H9 (cell line): ENCODE measurements at regions not wholly inside any gene's neighbourhood (a gene's known extent, or its start where the extent isn't known, plus 50 kb on each side); places are given as distances from the start of the nearest gene placed in this dataset.

Source experiments
- DNase-seq: peaks from one replicate; pipeline ENCODE4 v3.0.0-alpha.2; 2017
- H2AFZ ChIP-seq: one replicate; pipeline ENCODE4 v1.6.1; 2013; ENCODE audit warnings: mild to moderate bottlenecking, low read length, control low read depth, moderate library complexity
- H2AK5ac ChIP-seq: 2 replicates; pipeline ENCODE4 v1.6.1; 2013; ENCODE audit warnings: low read length, control low read depth, mixed read lengths; ENCODE audit not compliant: insufficient read length
- H2BK120ac ChIP-seq: one replicate; pipeline ENCODE4 v1.6.1; 2013; ENCODE audit warnings: low read depth, mild to moderate bottlenecking, low read length, control low read depth, inconsistent platforms; ENCODE audit not compliant: poor library complexity, severe bottlenecking
- H2BK12ac ChIP-seq: 2 replicates; pipeline ENCODE4 v1.6.1; 2013; ENCODE audit warnings: low read length, control low read depth, mixed read lengths, low read depth; ENCODE audit not compliant: insufficient read length
- H2BK15ac ChIP-seq: 2 replicates; pipeline ENCODE4 v1.6.1; 2013; ENCODE audit warnings: low read depth, low read length, control low read depth
- H2BK20ac ChIP-seq: one replicate; pipeline ENCODE4 v1.6.1; 2013; ENCODE audit warnings: low read depth, mild to moderate bottlenecking, low read length, control low read depth, inconsistent platforms; ENCODE audit not compliant: poor library complexity, severe bottlenecking
- H2BK5ac ChIP-seq: 2 replicates; pipeline ENCODE4 v1.6.1; 2013; ENCODE audit warnings: low read length, control low read depth, mixed read lengths; ENCODE audit not compliant: insufficient read length
- H3K14ac ChIP-seq: 2 replicates; pipeline ENCODE4 v1.6.1; 2013; ENCODE audit warnings: low read length, control low read depth; ENCODE audit not compliant: insufficient read depth
- H3K18ac ChIP-seq: 2 replicates; pipeline ENCODE4 v1.6.1; 2013; ENCODE audit warnings: low read depth, mild to moderate bottlenecking, mixed read lengths, low read length, control low read depth; ENCODE audit not compliant: insufficient read length
- H3K23ac ChIP-seq: 2 replicates; pipeline ENCODE4 v1.6.1; 2013; ENCODE audit warnings: low read length, control low read depth, mixed read lengths, low read depth; ENCODE audit not compliant: insufficient read length
- H3K23me2 ChIP-seq: 2 replicates; pipeline ENCODE4 v1.6.1; 2013; ENCODE audit warnings: low read depth, mild to moderate bottlenecking, mixed read lengths, low read length, control low read depth; ENCODE audit not compliant: insufficient read length, poor library complexity, severe bottlenecking
- H3K27ac ChIP-seq: 2 replicates; pipeline ENCODE4 v1.5.1; 2013; ENCODE audit warnings: low read length, control low read depth, mixed read lengths, low read depth; ENCODE audit not compliant: insufficient read length
- H3K27me3 ChIP-seq: 2 replicates; pipeline ENCODE4 v1.6.1; 2013; ENCODE audit warnings: low read length, control low read depth, inconsistent platforms; ENCODE audit not compliant: insufficient read depth
- H3K4ac ChIP-seq: 2 replicates; pipeline ENCODE4 v1.6.1; 2013; ENCODE audit warnings: low read depth, mild to moderate bottlenecking, control low read depth, inconsistent platforms, low read length, moderate library complexity
- H3K4me1 ChIP-seq: 2 replicates; pipeline ENCODE4 v1.6.1; 2013; ENCODE audit warnings: low read length, control low read depth, inconsistent platforms; ENCODE audit not compliant: insufficient read depth
- H3K4me2 ChIP-seq: 2 replicates; pipeline ENCODE4 v1.6.1; 2013; ENCODE audit warnings: low read length, control low read depth, mixed read lengths; ENCODE audit not compliant: insufficient read length, insufficient read depth
- H3K56ac ChIP-seq: 2 replicates; pipeline ENCODE4 v1.6.1; 2013; ENCODE audit warnings: low read depth, mild to moderate bottlenecking, mixed read lengths, low read length, control low read depth; ENCODE audit not compliant: insufficient read length
- H3K79me1 ChIP-seq: 2 replicates; pipeline ENCODE4 v1.6.1; 2013; ENCODE audit warnings: low read depth, mild to moderate bottlenecking, moderate library complexity, low read length, control low read depth, inconsistent platforms; ENCODE audit not compliant: insufficient read depth, poor library complexity, severe bottlenecking
- H3K79me2 ChIP-seq: 2 replicates; pipeline ENCODE4 v1.6.1; 2013; ENCODE audit warnings: low read length, control low read depth, inconsistent platforms; ENCODE audit not compliant: insufficient read depth
- H3K9ac ChIP-seq: 2 replicates; pipeline ENCODE4 v1.6.1; 2013; ENCODE audit warnings: low read length, control low read depth, mixed read lengths; ENCODE audit not compliant: insufficient read length; ENCODE audit errors: extremely low read depth
- H3K9me3 ChIP-seq: one replicate; pipeline ENCODE4 v1.6.1; 2013; ENCODE audit warnings: low read depth, low read length, inconsistent platforms; ENCODE audit not compliant: control insufficient read depth
- H3T11ph ChIP-seq: one replicate; pipeline ENCODE4 v1.6.1; 2013; ENCODE audit warnings: mild to moderate bottlenecking, low read length, control low read depth, inconsistent platforms
- H4K20me1 ChIP-seq: one replicate; pipeline ENCODE4 v1.6.1; 2013; ENCODE audit not compliant: control insufficient read depth, insufficient read length, insufficient read depth
- H4K5ac ChIP-seq: 2 replicates; pipeline ENCODE4 v1.6.1; 2013; ENCODE audit warnings: low read depth, mild to moderate bottlenecking, mixed read lengths, low read length, control low read depth; ENCODE audit not compliant: insufficient read length
- H4K8ac ChIP-seq: replicated peaks from 2 replicates; pipeline ENCODE4 v1.6.1; 2013; ENCODE audit warnings: low read length, control low read depth, mixed read lengths, low read depth; ENCODE audit not compliant: insufficient read length
- H4K91ac ChIP-seq: 2 replicates; pipeline ENCODE4 v1.6.1; 2013; ENCODE audit warnings: low read depth, mild to moderate bottlenecking, moderate library complexity, mixed read lengths, low read length, control low read depth; ENCODE audit not compliant: insufficient read length
- H3K27ac Mint-ChIP-seq, 3 experiments: 2 replicates in 2 of 3; 3 replicates in 1 of 3; pipeline ENCODE4 v1.8.0; 2020 to 2021; ENCODE audit warnings: mixed read lengths in 3 of 3, mild to moderate bottlenecking in 1 of 3, moderate library complexity in 1 of 3
- H3K27me3 Mint-ChIP-seq: 2 replicates; pipeline ENCODE4 v1.8.0; 2021; ENCODE audit warnings: low read depth, mild to moderate bottlenecking, moderate library complexity, mixed read lengths
- H3K36me3 Mint-ChIP-seq, 3 experiments: 2 replicates in 2 of 3; 3 replicates in 1 of 3; pipeline ENCODE4 v1.8.0; 2020 to 2021; ENCODE audit warnings: low read depth in 3 of 3, mixed read lengths in 3 of 3; ENCODE audit not compliant: insufficient read depth in 1 of 3
- H3K4me1 Mint-ChIP-seq, 2 experiments: 2 replicates each; pipeline ENCODE4 v1.8.0; 2020; ENCODE audit warnings: mixed read lengths in 2 of 2
- H3K4me3 Mint-ChIP-seq, 2 experiments: 2 replicates in 1 of 2; 3 replicates in 1 of 2; pipeline ENCODE4 v1.8.0; 2020 to 2021; ENCODE audit warnings: mild to moderate bottlenecking in 2 of 2, mixed read lengths in 2 of 2, moderate library complexity in 1 of 2
- H3K9me3 Mint-ChIP-seq, 2 experiments: 2 replicates in 1 of 2; 3 replicates in 1 of 2; pipeline ENCODE4 v1.8.0; 2020; ENCODE audit warnings: mild to moderate bottlenecking in 2 of 2, mixed read lengths in 2 of 2, moderate library complexity in 1 of 2
- WGBS: extraction: QIAGEN DNeasy Blood & Tissue Kit; methylation state at CpG from one replicate; pipeline ENCODE4 v1.1.7; 2013; ENCODE audit warnings: missing lambda C conversion rate, low lambda C conversion rate, mixed read lengths; ENCODE audit not compliant: insufficient read length; ENCODE audit errors: extremely low coverage; 5-methylcytosine and 5-hydroxymethylcytosine counted together
- TF ChIP-seq, protein P1 (sequence below): fragments of 200-600 bp; sonication (generic); conservative IDR thresholded peaks from 3 replicates; pipeline ENCODE4 v1.8.0; 2021; ENCODE audit warnings: antibody characterized with exemption, mild to moderate bottlenecking

GRCh38 chr11:123330948-123331347, 99.1 kb upstream of the GRAMD1B start:
- H4K5ac ChIP-seq: no peak overlapping the region
- Mint-ChIP-seq H3K9me3 (peaks cover 16 to 21% of the 10 kb centered on the region in 2 experiments), H3K4me3 (no peak overlapping the region), H3K27ac (no peak overlapping the region; a peak in 1 of 7 replicates), H3K4me1 (peaks cover 8 to 9% of the 10 kb centered on the region in 2 experiments; a peak in 2 of 4 replicates), H3K36me3 (peaks cover 0 to 16% (median 2%) of the 10 kb centered on the region in 3 experiments; a peak in 3 of 7 replicates), H3K27me3 (no peaks in the 10 kb centered on the region)
- no peak overlapping the region for H3T11ph ChIP-seq
- no peak overlapping the region for H3K9ac ChIP-seq
- H3K27ac ChIP-seq: no peak overlapping the region
- no peak overlapping the region for H2BK12ac ChIP-seq
- no peak overlapping the region for H2AFZ ChIP-seq
- H2BK5ac ChIP-seq: no peak overlapping the region
- H3K18ac ChIP-seq: no peak overlapping the region
- H2AK5ac ChIP-seq: no peak overlapping the region
- no peak for DNase-seq
- TF ChIP-seq, protein P1, sequence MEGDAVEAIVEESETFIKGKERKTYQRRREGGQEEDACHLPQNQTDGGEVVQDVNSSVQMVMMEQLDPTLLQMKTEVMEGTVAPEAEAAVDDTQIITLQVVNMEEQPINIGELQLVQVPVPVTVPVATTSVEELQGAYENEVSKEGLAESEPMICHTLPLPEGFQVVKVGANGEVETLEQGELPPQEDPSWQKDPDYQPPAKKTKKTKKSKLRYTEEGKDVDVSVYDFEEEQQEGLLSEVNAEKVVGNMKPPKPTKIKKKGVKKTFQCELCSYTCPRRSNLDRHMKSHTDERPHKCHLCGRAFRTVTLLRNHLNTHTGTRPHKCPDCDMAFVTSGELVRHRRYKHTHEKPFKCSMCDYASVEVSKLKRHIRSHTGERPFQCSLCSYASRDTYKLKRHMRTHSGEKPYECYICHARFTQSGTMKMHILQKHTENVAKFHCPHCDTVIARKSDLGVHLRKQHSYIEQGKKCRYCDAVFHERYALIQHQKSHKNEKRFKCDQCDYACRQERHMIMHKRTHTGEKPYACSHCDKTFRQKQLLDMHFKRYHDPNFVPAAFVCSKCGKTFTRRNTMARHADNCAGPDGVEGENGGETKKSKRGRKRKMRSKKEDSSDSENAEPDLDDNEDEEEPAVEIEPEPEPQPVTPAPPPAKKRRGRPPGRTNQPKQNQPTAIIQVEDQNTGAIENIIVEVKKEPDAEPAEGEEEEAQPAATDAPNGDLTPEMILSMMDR: no peak
- no peak overlapping the region for H2BK20ac ChIP-seq
- H3K9me3 ChIP-seq: no peaks in the 10 kb centered on the region
- no peak overlapping the region for H3K4ac ChIP-seq
- no peak overlapping the region for H2BK120ac ChIP-seq
- no peaks in the 10 kb centered on the region for H3K79me2 ChIP-seq
- H3K79me1 ChIP-seq: no peaks in the 10 kb centered on the region
- H3K23ac ChIP-seq: no peak overlapping the region
- no peak overlapping the region for H4K8ac ChIP-seq
- no peaks in the 10 kb centered on the region for H3K4me1 ChIP-seq
- H4K91ac ChIP-seq: no peak overlapping the region
- H3K56ac ChIP-seq: no peak overlapping the region
- whole genome bisulfite sequencing: no CpG with 5 or more reads among the region's 2 CpGs
- H3K27me3 ChIP-seq: no peaks in the 10 kb centered on the region
- no peak overlapping the region for H3K4me2 ChIP-seq
- H3K23me2 ChIP-seq: no peaks in the 10 kb centered on the region
- H2BK15ac ChIP-seq: no peak overlapping the region
- no peaks in the 10 kb centered on the region for H4K20me1 ChIP-seq
- no peak overlapping the region for H3K14ac ChIP-seq
